ENCODE measurements at regions not wholly inside any gene's neighbourhood (a gene's known extent, or its start where the extent isn't known, plus 50 kb on each side); places are given as distances from the start of the nearest gene placed in this dataset.

- TF ChIP-seq POLR2A (IDR thresholded peaks at IDR 0.05) = no peak
- TF ChIP-seq CTCF (IDR thresholded peaks at IDR 0.05) = no peak
- no peak for TF ChIP-seq EP300 (IDR thresholded peaks at IDR 0.05)
- no peak for TF ChIP-seq POLR2AphosphoS5 (IDR thresholded peaks at IDR 0.05)
Measured at GRCh38 chr4:176432811-176433540, 113.2 kb downstream of the SPCS3 start.
